Hepatocyte (in vitro differentiated cells): ENCODE measurements at regions not wholly inside any gene's neighbourhood (a gene's known extent, or its start where the extent isn't known, plus 50 kb on each side); places are given as distances from the start of the nearest gene placed in this dataset.

Source experiments
- DNase-seq: peaks from one replicate; pipeline ENCODE4 v3.0.0-alpha.2; 2016; ENCODE audit warnings: low spot score
- H2AFZ ChIP-seq: fragments of 200-600 bp; sonication (generic); 2 replicates; pipeline ENCODE4 v1.6.0; 2016; ENCODE audit warnings: antibody characterized with exemption, mild to moderate bottlenecking
- H3K27ac ChIP-seq: fragments of 200-600 bp; sonication (generic); 2 replicates; pipeline ENCODE4 v1.5.1; 2016; ENCODE audit warnings: mild to moderate bottlenecking
- H3K27me3 ChIP-seq: fragments of 200-600 bp; sonication (generic); 2 replicates; pipeline ENCODE4 v1.6.1; 2016
- H3K36me3 ChIP-seq: fragments of 200-600 bp; sonication (generic); replicated peaks from 2 replicates; pipeline ENCODE4 v1.5.1; 2016; ENCODE audit warnings: low read depth; ENCODE audit not compliant: insufficient read depth
- H3K4me1 ChIP-seq: fragments of 200-600 bp; sonication (generic); 2 replicates; pipeline ENCODE4 v1.5.1; 2016; ENCODE audit warnings: mild to moderate bottlenecking, moderate library complexity; ENCODE audit not compliant: insufficient read depth
- H3K4me2 ChIP-seq: fragments of 200-600 bp; sonication (generic); 2 replicates; pipeline ENCODE4 v1.6.0; 2016
- H3K4me3 ChIP-seq: fragments of 200-600 bp; sonication (generic); 2 replicates; pipeline ENCODE4 v1.5.1; 2016; ENCODE audit warnings: mild to moderate bottlenecking
- H3K79me2 ChIP-seq: fragments of 200-600 bp; sonication (generic); 2 replicates; pipeline ENCODE4 v1.6.0; 2017; ENCODE audit warnings: mild to moderate bottlenecking
- H3K9me2 ChIP-seq: fragments of 200-600 bp; sonication (generic); replicated peaks from 2 replicates; pipeline ENCODE4 v1.6.0; 2017; ENCODE audit warnings: mild to moderate bottlenecking; ENCODE audit not compliant: insufficient read depth
- H3K9me3 ChIP-seq: fragments of 200-600 bp; sonication (generic); 2 replicates; pipeline ENCODE4 v1.5.1; 2016; ENCODE audit warnings: low read depth, mild to moderate bottlenecking
- H4K20me1 ChIP-seq: fragments of 200-600 bp; sonication (generic); 2 replicates; pipeline ENCODE4 v1.6.0; 2016; ENCODE audit warnings: mild to moderate bottlenecking; ENCODE audit not compliant: insufficient read depth, poor library complexity, severe bottlenecking
- CTCF ChIP-seq: fragments of 200-600 bp; sonication (generic); IDR thresholded peaks from 2 replicates; pipeline ENCODE4 v1.5.1; 2016; ENCODE audit warnings: antibody characterized with exemption, mild to moderate bottlenecking; ENCODE audit not compliant: poor library complexity
- EZH2 ChIP-seq: fragments of 200-600 bp; sonication (generic); IDR thresholded peaks from 2 replicates; pipeline ENCODE4 v1.6.1; 2016; ENCODE audit warnings: antibody characterized with exemption, mild to moderate bottlenecking, borderline replicate concordance
- EZH2phosphoT487 ChIP-seq: fragments of 200-600 bp; sonication (generic); IDR thresholded peaks from one replicate; pipeline ENCODE4 v1.6.1; 2018; ENCODE audit warnings: antibody characterized with exemption, mild to moderate bottlenecking, low read depth, moderate library complexity; ENCODE audit not compliant: unreplicated experiment, severe bottlenecking
- WGBS: methylation state at CpG from one replicate; pipeline ENCODE4 v1.1.6; 2016; ENCODE audit warnings: low lambda C conversion rate; ENCODE audit errors: missing lambda C conversion rate; 5-methylcytosine and 5-hydroxymethylcytosine counted together

- Histone ChIP-seq H3K27me3 (no peaks in the 10 kb centered on the region), H3K36me3 (no peaks in the 10 kb centered on the region), H2AFZ (no peak overlapping the region), H3K27ac (no peak overlapping the region), H3K4me1 (no peaks in the 10 kb centered on the region), H3K9me2 (no peaks in the 10 kb centered on the region), H3K4me3 (no peak overlapping the region), H3K79me2 (no peaks in the 10 kb centered on the region), H3K9me3 (no peaks in the 10 kb centered on the region), H4K20me1 (no peaks in the 10 kb centered on the region), H3K4me2 (no peak overlapping the region)
- no peak for DNase-seq
- TF ChIP-seq CTCF (no peak), EZH2phosphoT487 (no peak), EZH2 (no peak)
- WGBS: 40% methylated on average over 1 of the region's 1 CpG
Measured at GRCh38 chr18:42444349-42444748, 489.3 kb downstream of the PIK3C3 start.

- no peaks in the 10 kb centered on the region for H3K36me3 ChIP-seq
- H3K4me2 ChIP-seq: no peak overlapping the region
- DNase-seq: no peak
- H3K4me3 ChIP-seq: no peak overlapping the region
- H3K9me3 ChIP-seq: no peaks in the 10 kb centered on the region
- H3K4me1 ChIP-seq: no peaks in the 10 kb centered on the region
- H2AFZ ChIP-seq: no peak overlapping the region
- peak overlapping the region; percentile 1 for H3K27ac ChIP-seq
- H3K27me3 ChIP-seq: no peaks in the 10 kb centered on the region
- no peaks in the 10 kb centered on the region for H3K79me2 ChIP-seq
- 87% methylated on average over 2 of the region's 2 CpGs for WGBS
- no peaks in the 10 kb centered on the region for H3K9me2 ChIP-seq
- TF ChIP-seq EZH2phosphoT487 (no peak), EZH2 (no peak), CTCF (no peak)
- H4K20me1 ChIP-seq: no peaks in the 10 kb centered on the region
Measured at GRCh38 chr18:42445359-42445758, 490.3 kb downstream of the PIK3C3 start.

- no peak for TF ChIP-seq CTCF
- TF ChIP-seq EZH2: no peak
- TF ChIP-seq EZH2phosphoT487: no peak
- H3K4me2 ChIP-seq: no peak overlapping the region
- H3K9me2 ChIP-seq: no peaks in the 10 kb centered on the region
Measured at GRCh38 chr18:42446195-42446594, 491.2 kb downstream of the PIK3C3 start.

DNA sequence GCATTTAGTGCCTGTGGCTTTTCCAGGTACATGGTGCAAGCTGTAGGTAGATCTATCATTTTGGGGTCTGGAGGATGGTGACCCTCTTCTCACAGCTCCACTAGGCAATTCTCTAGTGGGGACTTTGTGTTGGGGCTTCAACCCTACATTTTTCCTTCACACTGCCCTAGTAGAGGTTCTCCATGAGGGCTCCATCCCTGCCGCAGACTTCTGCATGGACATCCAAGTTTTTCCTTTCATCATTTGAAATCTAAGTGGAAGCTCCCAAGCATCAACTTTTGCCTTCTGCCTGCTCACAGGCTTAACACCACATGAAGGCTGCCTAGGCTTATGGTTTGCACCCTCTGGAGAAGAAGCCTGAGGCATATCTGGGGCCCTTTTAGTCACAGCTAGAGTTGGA is 492.7 kb downstream of the PIK3C3 start:
- H3K4me1 ChIP-seq: no peaks in the 10 kb centered on the region

More at GRCh38 chr18:42446195-42446594, 491.2 kb downstream of the PIK3C3 start:
- no peaks in the 10 kb centered on the region for H3K9me3 ChIP-seq
- peak overlapping the region; percentile 1 for H3K27ac ChIP-seq
- H3K79me2 ChIP-seq: no peaks in the 10 kb centered on the region
- no peaks in the 10 kb centered on the region for H3K36me3 ChIP-seq
- DNase-seq: no peak
- H3K27me3 ChIP-seq: no peaks in the 10 kb centered on the region
- H3K4me3 ChIP-seq: no peak overlapping the region
- H4K20me1 ChIP-seq: no peaks in the 10 kb centered on the region
- no peak overlapping the region for H2AFZ ChIP-seq
- no peaks in the 10 kb centered on the region for H3K4me1 ChIP-seq

More for the DNA sequence above, 492.7 kb downstream of the PIK3C3 start:
- 100% methylated on average over 1 of the region's 1 CpG for WGBS
- H4K20me1 ChIP-seq: no peaks in the 10 kb centered on the region
- no peaks in the 10 kb centered on the region for H3K79me2 ChIP-seq
- H2AFZ ChIP-seq: no peak overlapping the region
- H3K27me3 ChIP-seq: no peaks in the 10 kb centered on the region
- no peaks in the 10 kb centered on the region for H3K36me3 ChIP-seq
- no peak for TF ChIP-seq EZH2phosphoT487
- TF ChIP-seq EZH2: no peak
- no peak for TF ChIP-seq CTCF
- no peaks in the 10 kb centered on the region for H3K9me3 ChIP-seq
- no peak for DNase-seq
- no peak overlapping the region for H3K4me2 ChIP-seq
- no peak overlapping the region for H3K27ac ChIP-seq
- H3K9me2 ChIP-seq: no peaks in the 10 kb centered on the region
- no peak overlapping the region for H3K4me3 ChIP-seq
